WI38 (cell line): ENCODE measurements at regions not wholly inside any gene's neighbourhood (a gene's known extent, or its start where the extent isn't known, plus 50 kb on each side); places are given as distances from the start of the nearest gene placed in this dataset.

Experiments
- H3K4me3 ChIP-seq: 2 replicates; pipeline ENCODE4 v1.5.1; 2011; ENCODE audit warnings: low read depth, mild to moderate bottlenecking, control low read depth, low read length
- TF ChIP-seq, protein P1 (sequence below): IDR thresholded peaks from 2 replicates; pipeline ENCODE4 v1.5.1; 2012; ENCODE audit warnings: low read depth, mild to moderate bottlenecking, control low read depth, low read length

DNA sequence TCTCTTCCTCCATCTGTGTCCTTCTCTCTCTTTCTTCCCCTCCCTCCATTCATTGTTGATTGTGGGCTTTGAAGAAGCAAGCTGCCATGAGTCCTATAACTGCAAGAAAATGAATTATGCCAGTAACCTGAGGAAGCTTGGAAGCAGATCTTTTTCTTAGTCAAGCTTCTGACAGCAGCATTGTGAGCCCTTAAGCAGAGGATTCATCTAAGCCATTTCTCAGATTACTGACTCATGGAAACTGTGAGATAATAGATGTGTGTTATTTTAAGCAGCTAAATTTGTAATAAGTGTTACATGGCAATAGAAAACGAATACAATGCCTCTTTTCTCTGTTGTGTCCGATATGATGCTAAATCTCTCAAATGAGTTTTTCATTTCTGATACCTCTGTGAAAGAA is 1109.7 kb downstream of the CDH11 start:
- TF ChIP-seq, protein P1, sequence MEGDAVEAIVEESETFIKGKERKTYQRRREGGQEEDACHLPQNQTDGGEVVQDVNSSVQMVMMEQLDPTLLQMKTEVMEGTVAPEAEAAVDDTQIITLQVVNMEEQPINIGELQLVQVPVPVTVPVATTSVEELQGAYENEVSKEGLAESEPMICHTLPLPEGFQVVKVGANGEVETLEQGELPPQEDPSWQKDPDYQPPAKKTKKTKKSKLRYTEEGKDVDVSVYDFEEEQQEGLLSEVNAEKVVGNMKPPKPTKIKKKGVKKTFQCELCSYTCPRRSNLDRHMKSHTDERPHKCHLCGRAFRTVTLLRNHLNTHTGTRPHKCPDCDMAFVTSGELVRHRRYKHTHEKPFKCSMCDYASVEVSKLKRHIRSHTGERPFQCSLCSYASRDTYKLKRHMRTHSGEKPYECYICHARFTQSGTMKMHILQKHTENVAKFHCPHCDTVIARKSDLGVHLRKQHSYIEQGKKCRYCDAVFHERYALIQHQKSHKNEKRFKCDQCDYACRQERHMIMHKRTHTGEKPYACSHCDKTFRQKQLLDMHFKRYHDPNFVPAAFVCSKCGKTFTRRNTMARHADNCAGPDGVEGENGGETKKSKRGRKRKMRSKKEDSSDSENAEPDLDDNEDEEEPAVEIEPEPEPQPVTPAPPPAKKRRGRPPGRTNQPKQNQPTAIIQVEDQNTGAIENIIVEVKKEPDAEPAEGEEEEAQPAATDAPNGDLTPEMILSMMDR, result no peak
- H3K4me3 ChIP-seq, result no peak overlapping the region

DNA sequence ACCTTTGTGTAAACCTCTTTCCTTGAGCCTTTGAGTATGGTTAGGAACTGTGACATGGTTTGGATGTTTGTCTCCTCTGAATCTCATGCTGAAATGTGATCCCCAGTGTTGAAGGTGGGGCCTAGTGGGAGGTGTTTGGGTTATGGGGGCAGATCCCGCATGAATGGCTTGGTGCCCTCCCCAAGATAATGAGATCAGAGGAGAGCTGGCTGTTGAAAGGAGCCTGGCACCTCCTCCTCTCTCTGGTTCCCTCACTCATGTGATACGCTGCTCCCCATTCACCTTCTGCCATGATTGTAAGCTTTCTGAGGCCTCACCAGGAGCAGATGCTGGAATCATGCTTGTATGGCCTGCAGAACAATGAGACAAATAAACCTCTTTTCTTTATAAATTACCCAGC is 1110.2 kb downstream of the CDH11 start:
- TF ChIP-seq, protein P1, result no peak
- H3K4me3 ChIP-seq, result no peak overlapping the region

DNA sequence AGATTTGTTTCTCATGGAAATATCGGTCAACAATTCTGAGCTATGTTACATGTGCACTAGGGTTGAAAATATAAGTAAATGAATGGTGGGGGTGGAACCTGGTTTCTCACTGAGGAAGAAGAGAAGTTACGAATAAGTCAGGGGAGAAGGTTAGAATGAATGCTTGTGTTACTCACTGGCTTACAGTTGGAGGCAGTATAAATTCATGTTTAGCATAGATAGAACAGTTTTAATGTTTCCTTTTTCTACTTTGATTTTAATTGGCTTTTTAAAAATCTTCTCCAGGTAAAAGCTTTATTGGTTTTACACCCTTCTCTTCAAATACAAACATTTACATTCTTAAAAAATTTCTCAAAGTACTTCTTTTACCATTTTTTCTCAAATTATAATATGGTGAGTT is 1113.7 kb downstream of the CDH11 start:
- TF ChIP-seq, protein P1, result no peak
- H3K4me3 ChIP-seq, result no peak overlapping the region

DNA sequence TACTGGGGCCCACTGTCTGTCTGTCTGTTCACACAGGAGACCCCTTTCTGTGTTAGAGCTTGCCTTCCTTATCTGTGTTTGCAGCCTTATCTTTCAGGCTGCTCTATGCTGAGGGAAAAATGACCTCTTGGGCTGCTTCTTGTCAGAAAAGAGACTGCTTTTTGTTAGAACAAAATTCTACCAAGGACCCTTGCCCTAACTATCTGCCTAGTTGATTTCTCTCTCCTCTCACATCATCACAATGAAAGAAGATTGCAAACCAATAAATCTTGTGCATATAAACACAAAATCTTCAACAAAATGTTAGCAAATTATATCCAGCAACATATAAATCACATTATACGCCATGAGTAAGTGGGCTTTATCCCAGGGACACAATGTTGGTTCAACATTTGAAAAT is 1117.7 kb downstream of the CDH11 start:
- TF ChIP-seq, protein P1, result no peak

DNA sequence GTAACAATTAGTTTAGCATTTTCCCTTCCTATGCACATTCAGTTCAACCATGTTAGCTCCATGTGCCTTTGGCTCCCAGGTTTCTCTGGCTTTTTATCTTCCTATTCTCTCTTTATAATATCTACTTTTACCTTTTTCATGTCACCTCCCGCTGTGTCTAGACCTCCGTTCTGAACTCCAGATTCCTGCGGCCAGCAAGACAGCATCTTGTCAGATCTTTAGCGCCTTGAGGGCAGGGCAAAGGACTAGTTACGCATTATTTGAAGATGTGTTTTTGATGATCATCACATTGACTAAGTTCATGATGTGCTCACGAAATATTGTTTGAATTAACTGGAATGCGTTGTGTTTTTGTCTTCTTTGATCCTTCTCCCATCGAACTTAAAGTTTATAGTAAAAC is 1126.8 kb downstream of the CDH11 start:
- TF ChIP-seq, protein P1, result no peak
- no peak overlapping the region for H3K4me3 ChIP-seq

More for the DNA sequence above, 1117.7 kb downstream of the CDH11 start:
- H3K4me3 ChIP-seq, result no peak overlapping the region

DNA sequence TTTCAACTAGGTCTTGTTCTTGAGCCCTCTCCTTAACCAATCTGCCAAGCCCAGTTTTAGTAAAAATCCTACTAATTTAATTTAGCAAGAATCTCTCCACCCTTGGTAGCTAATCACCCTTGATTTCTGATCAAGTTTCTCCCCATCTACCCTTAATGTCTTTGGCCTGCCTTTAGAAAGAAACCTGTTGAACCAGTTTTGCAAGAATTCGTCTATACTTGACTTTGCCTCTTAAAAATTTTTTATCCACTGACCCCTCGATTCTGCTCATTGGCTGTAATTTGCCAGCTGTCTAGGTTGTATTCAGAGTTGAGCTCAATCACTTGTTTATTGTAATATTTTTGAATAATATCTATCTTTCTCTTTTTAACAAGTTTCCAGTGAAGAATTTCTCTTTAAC is 1138.5 kb downstream of the CDH11 start:
- H3K4me3 ChIP-seq, result no peak overlapping the region

DNA sequence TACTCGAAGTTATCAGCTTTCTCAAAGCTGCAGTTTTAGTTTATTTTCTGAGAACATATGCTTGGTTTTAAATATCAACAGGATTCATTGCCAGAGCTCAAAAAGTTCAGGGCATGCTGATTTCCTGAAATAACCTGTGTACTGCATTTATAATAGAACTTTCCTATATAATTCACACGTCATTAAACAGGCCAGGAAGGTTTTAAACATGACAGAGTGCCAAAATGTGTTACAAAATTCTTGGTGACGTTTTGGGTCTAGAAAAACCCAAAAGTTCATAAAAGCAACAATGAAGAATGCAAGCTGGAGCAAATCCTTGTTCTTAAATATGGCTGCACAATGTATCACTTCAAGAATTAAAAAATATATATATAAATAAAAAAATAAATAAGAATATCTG is 1139.1 kb downstream of the CDH11 start:
- no peak overlapping the region for H3K4me3 ChIP-seq
- TF ChIP-seq, protein P1, result no peak

More for the DNA sequence above, 1138.5 kb downstream of the CDH11 start:
- TF ChIP-seq, protein P1, result no peak
